Spinal cord (tissue), 9 donors: ENCODE measurements at regions not wholly inside any gene's neighbourhood (a gene's known extent, or its start where the extent isn't known, plus 50 kb on each side); places are given as distances from the start of the nearest gene placed in this dataset.

Experiments
- DNase-seq, 6 donors: peaks; one replicate each; pipeline versions ENCODE4 v3.0.0 to v3.0.0-alpha.2; 2013 to 2015; ENCODE audit warnings: low spot score in 6 of 6, low read depth in 4 of 6
- H3K27ac ChIP-seq: one replicate; pipeline ENCODE4 v1.5.1; 2013; ENCODE audit warnings: low read depth, low read length, control low read depth
- H3K27me3 ChIP-seq: one replicate; pipeline ENCODE4 v1.6.1; 2013; ENCODE audit warnings: low read length; ENCODE audit not compliant: control insufficient read depth, insufficient read depth
- H3K36me3 ChIP-seq: one replicate; pipeline ENCODE4 v1.6.1; 2013; ENCODE audit warnings: low read length; ENCODE audit not compliant: control insufficient read depth, insufficient read depth
- H3K4me1 ChIP-seq: one replicate; pipeline ENCODE4 v1.6.1; 2013; ENCODE audit warnings: low read length; ENCODE audit not compliant: control insufficient read depth, insufficient read depth
- H3K4me3 ChIP-seq: one replicate; pipeline ENCODE4 v1.5.1; 2013; ENCODE audit warnings: low read depth, low read length, control low read depth
- H3K9me3 ChIP-seq: one replicate; pipeline ENCODE4 v1.6.1; 2013; ENCODE audit warnings: low read length; ENCODE audit not compliant: control insufficient read depth, insufficient read depth
- WGBS: methylation state at CpG from one replicate; pipeline ENCODE4 v1.1.5; 2013; ENCODE audit warnings: missing lambda C conversion rate; ENCODE audit not compliant: insufficient coverage; 5-methylcytosine and 5-hydroxymethylcytosine counted together
- donor health status: healthy.

- H3K9me3 ChIP-seq: peaks cover 11% of the 10 kb centered on the region
- no peak for DNase-seq
- no peaks in the 10 kb centered on the region for H3K4me1 ChIP-seq
- WGBS: no CpG with 5 or more reads among the region's 4 CpGs
- H3K27ac ChIP-seq: no peak overlapping the region
- no peak overlapping the region for H3K4me3 ChIP-seq
- no peaks in the 10 kb centered on the region for H3K36me3 ChIP-seq
- no peaks in the 10 kb centered on the region for H3K27me3 ChIP-seq
Measured at GRCh38 chr12:38016602-38017001, 300.0 kb upstream of the ALG10B start.

DNA sequence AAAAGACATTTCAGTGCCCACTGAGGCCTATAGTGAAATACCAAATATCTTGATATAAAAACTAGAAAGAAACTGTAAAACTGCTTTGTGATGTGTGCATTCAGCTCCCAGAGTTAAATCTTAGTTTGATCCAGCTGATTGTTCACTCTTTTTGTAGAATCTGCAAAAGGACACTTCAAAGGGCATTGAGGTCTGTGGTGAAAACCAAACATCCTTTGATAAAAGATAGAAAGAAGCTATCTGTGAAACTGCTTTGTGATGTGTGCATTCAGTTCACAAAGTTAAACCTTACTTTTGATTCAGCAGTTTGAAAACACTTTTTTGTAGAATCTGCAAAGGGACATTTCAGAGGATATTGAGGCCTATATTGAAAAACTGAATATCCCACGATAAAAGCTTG is 290.7 kb upstream of the ALG10B start:
- no peak for DNase-seq
- Histone ChIP-seq H3K4me1 (no peaks in the 10 kb centered on the region), H3K27ac (no peak overlapping the region), H3K9me3 (peaks cover 14% of the 10 kb centered on the region), H3K36me3 (no peaks in the 10 kb centered on the region), H3K27me3 (no peaks in the 10 kb centered on the region), H3K4me3 (no peak overlapping the region)
- no CpG with 5 or more reads among the region's 1 CpG for WGBS

DNA sequence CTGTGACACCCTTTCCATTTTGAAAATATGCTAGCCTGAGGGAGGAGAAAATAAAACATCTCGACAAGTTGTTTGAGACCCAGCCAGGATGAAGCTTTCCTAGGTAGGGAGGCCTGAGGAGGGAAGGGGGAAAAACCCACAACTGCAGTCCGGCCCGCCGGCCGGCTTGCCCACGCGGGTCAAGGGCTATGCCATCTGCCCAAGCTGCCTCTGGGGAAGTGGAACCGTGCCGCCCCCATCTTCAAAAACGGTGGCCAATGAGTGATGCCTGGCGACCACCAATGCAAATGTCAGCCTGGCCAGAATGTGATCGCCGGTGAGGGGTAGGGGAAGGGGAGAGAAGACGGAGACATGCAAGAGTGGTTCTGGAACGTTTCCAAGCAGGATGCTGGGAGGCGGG is 263.5 kb upstream of the ALG10B start:
- Histone ChIP-seq H3K27ac (no peak overlapping the region), H3K4me1 (no peaks in the 10 kb centered on the region), H3K27me3 (no peaks in the 10 kb centered on the region), H3K4me3 (no peak overlapping the region), H3K36me3 (no peaks in the 10 kb centered on the region), H3K9me3 (peaks cover 8% of the 10 kb centered on the region)
- DNase-seq: no peak
- WGBS: 61% methylated on average over 11 of the region's 16 CpGs

DNA sequence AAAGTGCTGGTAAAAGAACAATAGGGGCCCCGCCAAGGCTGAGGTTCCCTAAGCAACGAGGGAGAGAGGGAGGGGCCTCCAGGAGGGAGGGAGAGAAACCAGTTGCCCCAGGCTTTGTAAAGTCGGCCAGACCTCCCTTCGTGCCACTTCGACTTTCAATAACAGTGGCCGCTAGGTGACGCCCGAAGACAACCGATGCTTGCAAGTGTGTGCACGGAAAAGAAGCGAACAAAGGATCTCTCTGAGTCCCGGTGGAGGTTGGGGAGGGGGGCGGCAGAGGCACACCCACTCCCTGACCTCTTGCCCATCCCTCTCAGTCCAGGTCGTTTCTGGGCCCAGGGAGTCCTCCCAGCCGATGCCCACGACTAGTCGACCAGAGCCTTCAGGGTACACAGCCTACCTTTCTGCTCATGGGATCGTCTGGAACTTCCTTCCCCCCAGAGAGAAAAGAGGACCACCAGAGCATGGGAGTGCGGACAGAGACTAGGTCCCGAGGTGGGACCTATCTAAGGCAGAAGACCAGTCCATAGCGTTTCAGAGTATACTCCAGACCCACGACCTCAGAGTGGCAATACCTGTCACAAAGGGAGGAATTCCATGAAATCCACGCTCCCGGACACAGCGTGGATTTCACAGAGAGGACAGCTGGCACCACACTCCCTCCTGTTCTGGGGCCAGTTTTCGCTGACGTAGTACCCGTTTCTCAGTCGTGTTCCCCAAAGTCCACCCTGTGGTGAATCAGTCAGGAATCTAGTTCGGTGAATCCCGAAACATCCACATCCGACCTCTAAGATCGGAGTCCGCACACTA is 262.7 kb upstream of the ALG10B start:
- Histone ChIP-seq H3K27ac (no peak overlapping the region), H3K9me3 (peaks cover 8% of the 10 kb centered on the region), H3K36me3 (no peaks in the 10 kb centered on the region), H3K4me1 (no peaks in the 10 kb centered on the region), H3K4me3 (no peak overlapping the region), H3K27me3 (no peaks in the 10 kb centered on the region)
- WGBS: 69% methylated on average over 33 of the region's 34 CpGs
- DNase-seq: no peak

GRCh38 chr12:38056701-38057689 is 259.6 kb upstream of the ALG10B start:
- no peaks in the 10 kb centered on the region for H3K36me3 ChIP-seq
- no peak overlapping the region for H3K27ac ChIP-seq
- H3K4me3 ChIP-seq: no peak overlapping the region
- no peaks in the 10 kb centered on the region for H3K9me3 ChIP-seq
- DNase-seq: no peak
- 77% methylated on average over 18 of the region's 25 CpGs for WGBS
- H3K4me1 ChIP-seq: no peaks in the 10 kb centered on the region
- no peaks in the 10 kb centered on the region for H3K27me3 ChIP-seq

DNA sequence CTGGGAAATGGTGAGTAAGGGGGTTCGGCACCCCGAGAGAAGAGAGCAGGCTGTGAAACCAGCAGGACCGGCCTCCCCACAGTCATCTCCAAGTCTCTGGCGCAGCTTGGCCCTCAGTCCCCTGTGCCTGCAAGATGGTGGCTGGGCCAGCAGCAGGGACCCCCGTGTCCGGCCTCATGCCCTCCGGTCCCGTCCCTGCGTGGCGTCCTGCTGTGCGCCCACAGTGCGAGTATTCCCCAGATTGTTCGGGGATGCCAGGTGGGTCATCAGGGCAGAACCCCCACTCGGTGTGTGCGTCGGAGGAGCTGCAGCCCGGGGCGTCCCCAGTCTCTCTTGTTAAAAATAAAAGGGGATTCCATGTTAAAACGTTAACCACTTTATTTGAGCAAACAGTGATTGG is 216.9 kb upstream of the ALG10B start:
- no peaks in the 10 kb centered on the region for H3K36me3 ChIP-seq
- no peaks in the 10 kb centered on the region for H3K4me1 ChIP-seq
- peaks cover 7% of the 10 kb centered on the region for H3K9me3 ChIP-seq
- DNase-seq: no peak
- WGBS: 97% methylated on average over 16 of the region's 19 CpGs
- no peak overlapping the region for H3K4me3 ChIP-seq
- H3K27ac ChIP-seq: no peak overlapping the region
- H3K27me3 ChIP-seq: no peaks in the 10 kb centered on the region

DNA sequence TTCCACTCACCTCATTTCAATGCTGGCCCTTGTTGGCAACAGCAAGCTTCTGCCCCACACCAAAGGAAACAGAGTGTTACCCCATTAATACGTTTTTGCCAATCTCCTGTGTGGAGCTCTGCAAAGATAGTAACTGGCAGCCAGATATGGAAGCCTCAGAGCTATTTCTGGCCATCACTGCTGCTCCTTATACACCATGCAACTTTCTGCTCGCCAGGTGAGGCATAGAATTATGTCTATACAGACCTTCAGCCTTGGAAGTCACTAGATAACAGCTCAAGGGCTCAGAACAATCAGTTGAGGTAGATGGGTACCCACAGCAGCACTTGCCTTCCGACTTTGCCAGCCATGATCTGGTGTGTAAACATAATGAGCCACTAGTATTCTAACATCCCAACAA is 214.8 kb upstream of the ALG10B start:
- Histone ChIP-seq H3K27ac (no peak overlapping the region), H3K36me3 (no peaks in the 10 kb centered on the region), H3K4me1 (no peaks in the 10 kb centered on the region), H3K27me3 (no peaks in the 10 kb centered on the region), H3K9me3 (peaks cover 7% of the 10 kb centered on the region), H3K4me3 (no peak overlapping the region)
- WGBS: 26% methylated on average over 3 of the region's 3 CpGs
- no peak for DNase-seq

GRCh38 chr12:38102197-38102596 is 214.4 kb upstream of the ALG10B start:
- Histone ChIP-seq H3K27me3 (no peaks in the 10 kb centered on the region), H3K9me3 (peaks cover 7% of the 10 kb centered on the region), H3K4me3 (no peak overlapping the region), H3K36me3 (no peaks in the 10 kb centered on the region), H3K4me1 (no peaks in the 10 kb centered on the region), H3K27ac (no peak overlapping the region)
- no peak for DNase-seq

DNA sequence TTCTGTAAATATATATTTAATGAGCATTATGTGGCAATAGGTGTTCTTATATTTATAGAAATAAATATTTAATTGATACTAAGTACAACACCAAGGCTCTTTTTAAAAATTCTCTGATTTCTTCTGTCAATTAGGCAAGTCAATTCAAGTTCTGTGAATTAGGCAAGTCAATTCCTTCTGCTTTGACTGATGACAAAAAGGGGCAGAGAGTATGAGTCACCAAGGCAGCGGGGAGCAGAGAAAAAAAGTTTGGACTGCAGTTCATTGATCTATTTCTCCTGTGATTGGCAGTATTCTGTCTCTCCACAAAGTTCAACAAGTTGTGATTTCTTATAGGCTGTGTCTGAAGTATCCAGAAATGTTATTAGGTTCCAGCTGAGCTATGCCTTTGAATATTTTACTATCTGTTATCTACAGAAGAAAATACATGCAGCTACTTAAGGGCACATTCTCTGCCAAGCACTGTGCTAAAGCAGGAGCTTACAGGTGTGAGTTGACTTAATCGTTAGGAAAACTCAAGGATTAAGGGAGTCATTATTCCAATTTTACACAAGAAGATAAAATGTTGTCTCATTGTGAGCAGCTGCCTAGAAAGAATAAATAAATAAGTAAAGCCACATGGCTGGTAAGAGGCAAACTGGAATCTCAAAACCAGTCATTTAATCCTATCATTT is 206.4 kb upstream of the ALG10B start:
- H3K9me3 ChIP-seq: no peaks in the 10 kb centered on the region
- H3K4me3 ChIP-seq: no peak overlapping the region
- H3K27me3 ChIP-seq: no peaks in the 10 kb centered on the region
- no peak overlapping the region for H3K27ac ChIP-seq
- no peaks in the 10 kb centered on the region for H3K36me3 ChIP-seq
- H3K4me1 ChIP-seq: no peaks in the 10 kb centered on the region
- 46% methylated on average over 1 of the region's 2 CpGs for WGBS
- no peak for DNase-seq
